IMR-90 (cell line): ENCODE measurements at regions not wholly inside any gene's neighbourhood (a gene's known extent, or its start where the extent isn't known, plus 50 kb on each side); places are given as distances from the start of the nearest gene placed in this dataset.

Experiments
- BHLHE40 ChIP-seq: fragments of 150-350 bp; IDR thresholded peaks from 2 replicates; pipeline ENCODE4 v1.6.1; 2016; ENCODE audit warnings: mild to moderate bottlenecking, low read depth, low read length
- CEBPB ChIP-seq: IDR thresholded peaks from 2 replicates; pipeline ENCODE4 v1.6.1; 2012; ENCODE audit warnings: low read depth, low read length, improper control_type of control experiment
- CTCF ChIP-seq: conservative IDR thresholded peaks from 2 replicates; pipeline ENCODE4 v1.5.1; 2012; ENCODE audit warnings: mild to moderate bottlenecking, low read depth, low read length, improper control_type of control experiment
- MAFK ChIP-seq: IDR thresholded peaks from 2 replicates; pipeline ENCODE4 v1.6.1; 2012; ENCODE audit warnings: low read depth, low read length, improper control_type of control experiment
- NFE2L2 ChIP-seq: fragments of 150-350 bp; IDR thresholded peaks from 2 replicates; pipeline ENCODE4 v1.6.1; 2016; ENCODE audit warnings: low read depth, mild to moderate bottlenecking, low read length
- POLR2A ChIP-seq: IDR thresholded peaks from 2 replicates; pipeline ENCODE4 v1.6.1; 2012; ENCODE audit warnings: mild to moderate bottlenecking, low read depth, low read length
- RAD21 ChIP-seq: IDR thresholded peaks from 2 replicates; pipeline ENCODE4 v1.6.1; 2012; ENCODE audit warnings: low read length, improper control_type of control experiment
- RFX5 ChIP-seq: IDR thresholded peaks from 2 replicates; pipeline ENCODE4 v1.8.0; 2012; ENCODE audit warnings: low read depth, mild to moderate bottlenecking, low read length, moderate library complexity

DNA sequence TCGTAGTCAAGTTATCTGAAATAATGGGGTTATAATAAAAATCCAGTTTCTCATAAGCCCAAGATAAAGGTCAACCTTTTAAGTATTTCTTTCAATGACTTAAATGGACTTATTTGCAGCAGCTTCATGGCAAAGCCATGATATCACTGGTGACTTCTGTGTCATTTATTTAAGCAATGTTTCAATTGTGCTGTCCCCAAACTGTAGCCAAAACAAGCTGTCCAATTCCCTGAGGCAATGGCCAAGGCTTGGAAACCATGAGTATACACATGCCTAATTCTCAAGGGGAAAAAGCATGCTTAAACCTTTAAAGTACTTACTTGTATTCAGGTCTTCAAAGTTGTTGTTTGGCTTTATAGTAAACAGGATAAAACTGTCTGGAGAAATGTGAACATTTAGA, 376.4 kb upstream of the TNC start:
- TF ChIP-seq MAFK (no peak), CTCF (no peak), CEBPB (no peak), RFX5 (no peak), NFE2L2 (no peak), POLR2A (no peak), RAD21 (no peak), BHLHE40 (no peak)
